Activated CD8-positive, alpha-beta T cell treated with anti-CD3 and anti-CD28 coated beads, Interleukin-2, amount 10 ng/mL, durations not matched to agents 7 days and 5 days (primary cell): ENCODE measurements at regions not wholly inside any gene's neighbourhood (a gene's known extent, or its start where the extent isn't known, plus 50 kb on each side); places are given as distances from the start of the nearest gene placed in this dataset.

Source experiments
- ATAC-seq: fragments of 150-1000 bp; cut with Tn5 transposase; one replicate; pipeline ENCODE4 v1.10.0; 2021; ENCODE audit warnings: moderate library complexity
- CTCF ChIA-PET: fragments of 350-600 bp; sonication (Branson Sonifier 250); formaldehyde crosslinking; loops from one replicate; lab custom pipeline; 2021; ENCODE audit warnings: antibody characterized with exemption; lab: Charles Lee
- POLR2A ChIA-PET: fragments of 350-600 bp; sonication (Branson Sonifier 250); formaldehyde crosslinking; loops from one replicate; lab custom pipeline; 2021; ENCODE audit warnings: antibody characterized with exemption; lab: Charles Lee
- DNase-seq: peaks from one replicate; pipeline ENCODE4 v3.0.0-alpha.2; 2020
- H3K27ac Mint-ChIP-seq: one replicate; pipeline ENCODE4 v1.8.0; 2021; ENCODE audit warnings: mild to moderate bottlenecking, mixed read lengths
- H3K27me3 Mint-ChIP-seq: one replicate; pipeline ENCODE4 v1.8.0; 2021; ENCODE audit warnings: low read depth, mixed read lengths
- H3K36me3 Mint-ChIP-seq: one replicate; pipeline ENCODE4 v1.8.0; 2021; ENCODE audit warnings: low read depth, mixed read lengths
- H3K4me1 Mint-ChIP-seq: one replicate; pipeline ENCODE4 v1.8.0; 2021; ENCODE audit warnings: low read depth, mixed read lengths
- H3K4me3 Mint-ChIP-seq: one replicate; pipeline ENCODE4 v1.8.0; 2021; ENCODE audit warnings: mild to moderate bottlenecking, mixed read lengths
- H3K9me3 Mint-ChIP-seq: one replicate; pipeline ENCODE4 v1.8.0; 2022; ENCODE audit warnings: mixed read lengths; ENCODE audit not compliant: insufficient read depth

- Mint-ChIP-seq H3K4me3 (no peak overlapping the region), H3K4me1 (no peaks in the 10 kb centered on the region), H3K27me3 (no peaks in the 10 kb centered on the region), H3K36me3 (no peaks in the 10 kb centered on the region), H3K9me3 (no peaks in the 10 kb centered on the region), H3K27ac (no peak overlapping the region)
- ATAC-seq = no peak
- CTCF ChIA-PET = no interaction called here
- POLR2A ChIA-PET = no interaction called here
- DNase-seq = no peak
Observed at GRCh38 chr3:178907081-178907480, 164.5 kb downstream of the ZMAT3 start.

DNA sequence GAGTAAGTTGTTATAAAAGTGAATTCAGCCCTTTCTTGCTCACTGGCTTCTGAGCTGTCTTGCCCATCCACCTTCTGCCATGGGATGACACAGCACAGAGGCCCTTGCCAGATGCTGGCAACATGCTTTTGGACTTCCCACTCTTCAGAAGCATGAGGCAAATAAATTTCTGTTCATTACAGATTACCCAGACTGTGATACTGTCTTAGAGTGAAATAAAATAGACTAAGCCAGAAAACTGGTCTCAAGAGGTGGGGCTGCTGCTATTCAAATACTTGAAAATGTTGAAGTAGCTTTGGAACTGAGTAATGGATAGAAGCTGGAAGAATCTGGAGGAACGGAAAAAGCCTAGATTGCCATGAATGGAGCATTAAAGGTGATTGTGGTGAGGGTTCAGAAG, 170.4 kb downstream of the ZMAT3 start:
- H3K4me1 Mint-ChIP-seq = no peaks in the 10 kb centered on the region
- no peaks in the 10 kb centered on the region for H3K27me3 Mint-ChIP-seq
- ChIA-PET POLR2A (no interaction called here), CTCF (no interaction called here)
- DNase-seq (no peak), ATAC-seq (no peak)
- no peak overlapping the region for H3K27ac Mint-ChIP-seq
- no peaks in the 10 kb centered on the region for H3K36me3 Mint-ChIP-seq
- no peak overlapping the region for H3K4me3 Mint-ChIP-seq
- H3K9me3 Mint-ChIP-seq = no peaks in the 10 kb centered on the region

DNA sequence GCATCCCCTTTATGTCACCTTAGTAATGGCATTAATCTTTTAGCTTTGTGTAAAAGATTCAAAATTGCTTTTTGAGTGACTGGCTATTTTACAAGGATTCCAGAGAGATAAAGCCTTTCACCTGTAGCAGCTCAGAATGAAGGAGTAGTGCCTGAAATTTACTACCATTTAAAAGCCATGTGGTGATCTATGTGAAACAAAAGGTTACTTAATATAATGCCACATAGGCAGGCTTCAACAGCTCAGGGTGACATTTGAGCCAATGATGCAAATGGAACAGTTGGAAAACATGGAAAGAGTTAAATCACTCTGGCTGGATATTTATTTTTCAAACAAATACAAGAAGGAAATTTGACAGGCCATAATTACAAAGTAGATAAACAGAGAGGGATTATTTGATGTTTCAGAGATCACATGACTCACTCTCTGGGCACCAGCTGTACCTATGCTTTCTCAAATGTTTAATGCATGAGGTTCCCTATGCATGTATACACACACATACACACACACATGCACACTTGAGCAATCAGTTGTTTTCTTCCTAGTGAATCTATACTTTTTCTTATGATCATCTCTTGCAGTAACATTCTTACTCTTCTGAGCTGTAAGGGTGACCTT, 171.5 kb downstream of the ZMAT3 start:
- ChIA-PET CTCF (no interaction called here), POLR2A (no interaction called here)
- Mint-ChIP-seq H3K4me3 (no peak overlapping the region), H3K9me3 (no peaks in the 10 kb centered on the region), H3K36me3 (no peaks in the 10 kb centered on the region), H3K4me1 (no peaks in the 10 kb centered on the region), H3K27ac (no peak overlapping the region), H3K27me3 (no peaks in the 10 kb centered on the region)
- no peak for DNase-seq
- no peak for ATAC-seq

GRCh38 chr3:178895178-178895789, 176.3 kb downstream of the ZMAT3 start:
- Mint-ChIP-seq H3K4me3 (no peak overlapping the region), H3K9me3 (peaks cover under 1% of the 10 kb centered on the region), H3K27ac (no peak overlapping the region), H3K36me3 (no peaks in the 10 kb centered on the region), H3K27me3 (no peaks in the 10 kb centered on the region), H3K4me1 (no peaks in the 10 kb centered on the region)
- no peak for ATAC-seq
- DNase-seq = no peak
- POLR2A ChIA-PET = no interaction called here
- CTCF ChIA-PET = no interaction called here
